AG10803 (cell line): ENCODE measurements at regions not wholly inside any gene's neighbourhood (a gene's known extent, or its start where the extent isn't known, plus 50 kb on each side); places are given as distances from the start of the nearest gene placed in this dataset.
"Not testable (repeated sequence)": the region's sequence is repeated elsewhere in the genome, so short reads cannot be mapped to it uniquely, and the experiment has no call there.

Experiments
- DNase-seq: peaks from one replicate; pipeline ENCODE4 v3.0.0; 2010; ENCODE audit warnings: low read depth
- H3K4me3 ChIP-seq: 2 replicates; pipeline ENCODE4 v1.5.1; 2011; ENCODE audit warnings: mild to moderate bottlenecking, low read length, control low read depth
- TF ChIP-seq, protein P1 (sequence below): conservative IDR thresholded peaks from 2 replicates; pipeline ENCODE4 v1.5.1; 2011; ENCODE audit warnings: mild to moderate bottlenecking, low read length, control low read depth, inconsistent platforms

DNA sequence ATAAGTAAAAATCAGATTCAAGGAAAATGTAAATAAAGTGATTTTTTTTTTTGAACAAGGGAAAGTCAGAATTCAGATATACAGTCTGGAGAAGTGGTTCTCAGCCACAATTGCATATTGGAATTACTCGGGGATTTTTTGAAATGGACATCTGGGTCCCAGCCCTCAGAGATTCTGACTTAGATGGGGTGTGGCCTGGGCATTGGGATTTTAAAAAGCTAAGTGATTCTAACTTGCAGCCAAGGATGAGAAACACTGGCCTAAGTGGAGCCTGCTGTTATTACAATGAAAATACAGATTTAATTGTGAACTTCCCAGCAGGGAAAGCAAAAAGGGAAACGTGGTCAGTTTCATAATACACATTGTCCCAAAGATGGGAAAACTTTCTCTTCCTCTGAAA, 273.8 kb downstream of the TTC8 start:
- TF ChIP-seq, protein P1, sequence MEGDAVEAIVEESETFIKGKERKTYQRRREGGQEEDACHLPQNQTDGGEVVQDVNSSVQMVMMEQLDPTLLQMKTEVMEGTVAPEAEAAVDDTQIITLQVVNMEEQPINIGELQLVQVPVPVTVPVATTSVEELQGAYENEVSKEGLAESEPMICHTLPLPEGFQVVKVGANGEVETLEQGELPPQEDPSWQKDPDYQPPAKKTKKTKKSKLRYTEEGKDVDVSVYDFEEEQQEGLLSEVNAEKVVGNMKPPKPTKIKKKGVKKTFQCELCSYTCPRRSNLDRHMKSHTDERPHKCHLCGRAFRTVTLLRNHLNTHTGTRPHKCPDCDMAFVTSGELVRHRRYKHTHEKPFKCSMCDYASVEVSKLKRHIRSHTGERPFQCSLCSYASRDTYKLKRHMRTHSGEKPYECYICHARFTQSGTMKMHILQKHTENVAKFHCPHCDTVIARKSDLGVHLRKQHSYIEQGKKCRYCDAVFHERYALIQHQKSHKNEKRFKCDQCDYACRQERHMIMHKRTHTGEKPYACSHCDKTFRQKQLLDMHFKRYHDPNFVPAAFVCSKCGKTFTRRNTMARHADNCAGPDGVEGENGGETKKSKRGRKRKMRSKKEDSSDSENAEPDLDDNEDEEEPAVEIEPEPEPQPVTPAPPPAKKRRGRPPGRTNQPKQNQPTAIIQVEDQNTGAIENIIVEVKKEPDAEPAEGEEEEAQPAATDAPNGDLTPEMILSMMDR, result no peak
- DNase-seq, result no peak
- no peak overlapping the region for H3K4me3 ChIP-seq

DNA sequence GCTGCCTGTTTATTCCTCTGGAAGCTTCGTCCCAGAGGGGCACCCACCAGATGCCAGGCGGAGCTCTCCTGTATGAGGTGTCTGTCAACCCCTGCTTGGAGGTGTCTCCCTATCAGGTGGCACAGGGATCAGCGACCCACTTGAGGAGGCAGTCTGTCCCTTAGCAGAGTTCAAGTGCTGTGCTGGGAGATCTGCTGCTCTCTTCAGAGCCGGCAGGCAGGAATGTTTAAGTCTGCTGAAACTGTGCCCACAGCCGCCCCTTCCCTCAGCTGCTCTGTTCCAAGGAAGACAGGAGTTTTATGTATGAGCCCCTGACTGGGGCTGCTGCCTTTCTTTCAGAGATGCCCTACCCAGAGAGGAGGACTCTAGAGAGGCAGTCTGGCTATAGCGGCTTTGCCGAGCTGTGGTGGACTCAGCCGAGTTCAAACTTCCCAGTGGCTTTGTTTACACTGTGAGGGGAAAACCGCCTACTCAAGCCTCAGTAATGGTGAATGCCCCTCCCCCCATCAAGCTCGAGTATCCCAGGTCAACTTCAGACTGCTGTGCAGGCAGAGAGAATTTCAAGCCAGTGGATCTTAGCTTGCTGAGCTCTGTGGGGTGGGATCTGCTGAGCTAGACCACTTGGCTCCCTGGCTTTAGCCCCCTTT, 279.8 kb downstream of the TTC8 start:
- not testable (repeated sequence) for H3K4me3 ChIP-seq, DNase-seq

GRCh38 chr14:89104861-89105260, 280.4 kb downstream of the TTC8 start:
- H3K4me3 ChIP-seq, DNase-seq: not testable (repeated sequence)
